GM18520 (cell line): ENCODE measurements at regions not wholly inside any gene's neighbourhood (a gene's known extent, or its start where the extent isn't known, plus 50 kb on each side); places are given as distances from the start of the nearest gene placed in this dataset.
"Not testable (repeated sequence)": the region's sequence is repeated elsewhere in the genome, so short reads cannot be mapped to it uniquely, and the experiment has no call there.

Source experiments
- ATAC-seq: cut with Tn5 transposase; IDR thresholded peaks from one replicate; pipeline ENCODE4 v1.9.1; 2021; ENCODE audit not compliant: unreplicated experiment

GRCh38 chr1:238404921-238405320, 514.2 kb upstream of the ZP4 start:
- ATAC-seq = no peak

DNA sequence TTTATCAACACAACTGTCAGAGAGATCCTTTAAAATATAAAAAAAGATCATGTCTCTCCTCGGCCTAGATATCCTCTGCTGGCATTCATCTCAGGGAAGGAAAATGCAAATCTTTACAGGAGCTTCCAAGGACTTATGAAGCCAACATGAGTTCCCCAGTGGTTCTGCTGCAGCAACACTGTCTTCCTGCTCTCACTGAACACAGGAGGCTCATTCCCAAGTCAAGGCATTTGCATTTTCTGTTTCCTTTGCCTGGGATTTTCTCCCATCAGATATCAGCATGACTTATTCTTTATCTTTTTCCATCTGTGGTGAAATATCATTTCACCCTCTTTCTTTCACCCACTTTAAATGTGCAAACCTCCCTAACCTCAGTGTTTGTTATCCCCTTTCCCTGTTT, 513.8 kb upstream of the ZP4 start:
- no peak for ATAC-seq

- ATAC-seq = no peak
Observed at GRCh38 chr1:238401144-238401543, 510.4 kb upstream of the ZP4 start.

DNA sequence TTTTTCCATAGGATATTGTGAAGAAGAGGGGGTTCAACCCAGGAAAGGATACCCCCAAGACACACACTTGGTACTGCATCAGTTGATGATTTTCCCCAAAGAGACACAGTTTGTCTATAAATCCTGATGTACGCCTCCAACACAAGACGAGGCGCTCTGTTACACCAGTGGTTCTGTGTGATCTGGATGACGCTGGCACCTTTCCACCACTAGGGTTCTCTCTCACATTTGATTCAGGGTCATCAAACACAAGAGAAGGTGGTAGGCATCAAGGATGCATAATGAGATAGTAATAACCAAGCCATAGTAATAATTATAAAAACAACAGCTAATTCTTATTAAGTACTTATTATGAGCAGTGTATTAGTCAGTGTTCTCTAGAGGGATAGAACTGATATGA, 508.8 kb upstream of the ZP4 start:
- no peak for ATAC-seq

GRCh38 chr1:238396140-238396539, 505.4 kb upstream of the ZP4 start:
- no peak for ATAC-seq

GRCh38 chr1:238384381-238384780, 493.7 kb upstream of the ZP4 start:
- ATAC-seq = no peak

GRCh38 chr1:238380167-238380566, 489.4 kb upstream of the ZP4 start:
- ATAC-seq = no peak

DNA sequence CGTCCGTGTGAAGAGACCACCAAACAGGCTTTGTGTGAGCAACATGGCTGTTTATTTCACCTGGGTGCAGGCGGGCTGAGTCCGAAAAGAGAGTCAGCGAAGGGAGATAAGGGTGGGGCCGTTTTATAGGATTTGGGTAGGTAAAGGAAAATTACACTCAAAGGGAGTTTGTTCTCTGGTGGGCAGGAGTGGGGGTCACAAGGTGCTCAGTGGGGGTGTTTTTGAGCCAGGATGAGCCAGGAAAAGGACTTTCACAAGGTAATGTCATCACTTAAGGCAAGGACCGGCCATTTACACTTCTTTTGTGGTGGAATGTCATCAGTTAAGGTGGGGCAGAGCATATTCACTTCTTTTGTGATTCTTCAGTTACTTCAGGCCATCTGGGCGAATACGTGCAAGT, 488.7 kb upstream of the ZP4 start:
- not testable (repeated sequence) for ATAC-seq

DNA sequence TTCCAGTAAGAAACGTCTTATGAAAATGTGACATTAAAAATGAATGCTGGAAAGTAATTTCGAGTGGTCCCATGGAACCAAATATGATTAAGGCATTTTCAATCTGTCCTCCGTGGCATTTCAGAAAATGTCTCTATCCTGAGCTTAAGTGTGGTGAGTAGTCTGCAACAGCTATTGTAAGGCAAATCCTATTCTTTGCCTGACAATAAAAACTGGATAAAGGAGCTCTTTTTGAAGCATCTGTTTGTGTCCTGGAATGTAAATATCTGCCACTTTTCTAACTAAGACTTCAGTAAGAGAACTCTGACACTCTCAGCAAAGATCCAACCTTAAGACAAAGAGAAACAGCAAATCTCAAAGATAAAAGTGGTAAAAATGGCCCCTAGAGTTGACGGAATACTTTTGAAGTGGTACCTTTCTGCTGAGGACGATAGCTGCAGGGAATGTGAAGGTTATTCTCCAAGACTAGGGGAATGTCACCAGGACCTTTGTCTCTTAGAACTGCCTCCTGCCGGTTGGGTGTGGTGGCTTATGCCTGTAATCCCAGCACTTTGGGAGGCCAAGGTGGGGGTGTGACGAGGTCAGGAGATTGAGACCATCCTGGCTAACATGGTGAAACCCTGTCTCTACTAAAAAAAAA, 486.7 kb upstream of the ZP4 start:
- no peak for ATAC-seq

GRCh38 chr1:238370599-238370998, 479.9 kb upstream of the ZP4 start:
- ATAC-seq = no peak

DNA sequence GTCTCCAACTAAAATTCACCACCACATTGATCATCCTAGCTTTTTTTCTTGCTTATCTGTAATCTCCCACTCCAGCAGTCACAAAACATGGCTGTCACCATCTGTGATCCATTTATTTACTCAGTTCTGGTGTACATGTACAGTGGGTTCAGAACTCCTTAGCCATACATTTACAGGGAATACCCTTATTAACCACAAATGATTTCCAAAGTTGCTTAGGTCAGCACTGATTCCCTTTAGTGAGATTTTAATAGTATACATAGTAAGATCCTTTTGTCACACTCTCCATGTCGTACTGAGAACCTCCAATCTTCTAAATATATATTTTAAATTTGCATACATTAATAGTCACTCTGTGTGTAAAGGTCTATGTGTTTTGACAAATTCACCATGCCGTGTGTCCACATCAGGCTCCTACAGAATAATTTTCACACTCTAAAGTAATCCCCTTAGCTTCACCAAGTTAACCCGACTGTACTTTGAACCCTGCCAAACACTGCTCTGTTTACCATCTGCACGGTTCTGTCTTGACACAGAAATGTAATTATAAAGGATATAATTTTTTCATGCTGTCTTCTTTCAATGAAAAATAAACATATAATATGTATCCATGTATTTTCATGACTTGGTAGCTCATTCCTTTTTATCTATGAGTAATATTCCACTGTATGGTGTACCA, 473.6 kb upstream of the ZP4 start:
- ATAC-seq = no peak

DNA sequence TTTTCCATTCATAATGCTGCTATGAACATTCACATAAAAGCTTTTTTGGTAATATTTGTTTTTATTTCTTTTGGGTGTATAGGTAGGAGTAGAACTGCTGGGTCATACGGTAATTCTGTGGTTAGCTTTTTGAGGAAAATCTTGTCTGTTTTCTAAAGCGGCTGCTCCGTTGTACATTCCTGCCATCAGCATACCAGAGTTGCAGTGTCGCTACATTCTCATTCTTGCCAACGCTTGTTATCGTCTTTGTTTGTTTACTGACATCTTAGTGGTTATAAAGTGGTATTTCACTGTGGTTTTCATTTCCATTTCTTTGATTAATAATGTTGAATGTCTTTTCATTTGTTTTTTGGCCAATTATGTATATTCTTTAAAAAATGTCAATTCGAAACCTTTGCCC, 469.8 kb upstream of the ZP4 start:
- no peak for ATAC-seq

GRCh38 chr1:238350471-238350870, 459.7 kb upstream of the ZP4 start:
- ATAC-seq = no peak

DNA sequence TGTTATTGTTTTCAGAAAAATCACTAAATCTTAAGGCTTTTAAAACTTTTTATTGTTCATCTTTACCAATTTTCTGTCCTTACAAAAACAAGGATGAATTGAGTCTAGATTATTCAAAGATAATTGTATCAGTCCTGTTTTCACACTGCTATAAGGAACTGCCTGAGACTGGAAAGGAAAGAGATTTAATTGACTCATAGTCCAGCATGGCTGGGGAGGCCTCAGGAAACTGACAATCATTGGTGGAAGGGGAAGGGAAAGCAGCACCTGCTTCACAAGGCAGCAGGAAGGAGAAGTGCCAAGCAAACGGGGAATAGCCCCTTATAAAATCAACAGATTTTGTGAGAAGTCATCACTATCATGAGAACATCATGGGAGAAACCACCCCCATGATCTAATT, 455.6 kb upstream of the ZP4 start:
- ATAC-seq = no peak

- no peak for ATAC-seq
Observed at GRCh38 chr1:238345837-238346236, 455.1 kb upstream of the ZP4 start.

DNA sequence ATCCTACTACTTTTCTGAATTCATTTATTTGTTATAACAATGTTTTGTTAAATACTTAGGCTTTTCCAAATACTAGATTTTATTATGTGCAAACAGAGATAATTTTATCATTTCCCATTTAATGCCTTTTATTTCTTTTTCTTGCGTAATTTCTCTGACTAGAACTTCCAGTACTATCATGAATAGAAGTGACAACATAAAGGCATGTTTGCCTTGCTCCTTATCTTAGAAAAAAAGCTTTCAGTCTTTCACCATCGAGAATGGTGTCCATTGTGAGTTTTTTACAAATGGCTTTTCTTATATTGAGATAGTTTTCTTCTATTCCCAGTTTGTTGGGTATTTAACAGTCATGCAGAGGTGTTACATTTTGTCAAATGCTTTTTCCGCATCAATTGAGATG, 453.1 kb upstream of the ZP4 start:
- no peak for ATAC-seq

DNA sequence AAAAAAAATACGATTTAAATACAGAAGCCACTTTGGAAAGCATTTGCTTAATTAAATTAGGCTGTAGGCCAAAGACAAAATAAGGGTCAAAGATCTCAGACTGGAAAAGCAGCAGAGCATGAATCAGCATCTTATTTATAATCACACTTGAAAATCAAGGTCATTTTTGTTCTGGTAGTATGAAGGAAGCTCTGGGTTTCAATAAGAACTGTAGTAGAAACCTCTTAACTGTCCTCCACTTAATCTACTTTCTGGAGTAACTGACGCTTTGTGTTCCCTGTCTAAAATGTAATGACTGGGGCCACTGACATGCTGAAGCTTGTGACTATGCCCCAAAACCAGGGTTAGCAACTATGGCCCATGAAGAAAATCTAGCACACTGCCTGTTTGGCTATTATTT, 450.7 kb upstream of the ZP4 start:
- ATAC-seq = no peak

GRCh38 chr1:238340989-238341388, 450.3 kb upstream of the ZP4 start:
- no peak for ATAC-seq

DNA sequence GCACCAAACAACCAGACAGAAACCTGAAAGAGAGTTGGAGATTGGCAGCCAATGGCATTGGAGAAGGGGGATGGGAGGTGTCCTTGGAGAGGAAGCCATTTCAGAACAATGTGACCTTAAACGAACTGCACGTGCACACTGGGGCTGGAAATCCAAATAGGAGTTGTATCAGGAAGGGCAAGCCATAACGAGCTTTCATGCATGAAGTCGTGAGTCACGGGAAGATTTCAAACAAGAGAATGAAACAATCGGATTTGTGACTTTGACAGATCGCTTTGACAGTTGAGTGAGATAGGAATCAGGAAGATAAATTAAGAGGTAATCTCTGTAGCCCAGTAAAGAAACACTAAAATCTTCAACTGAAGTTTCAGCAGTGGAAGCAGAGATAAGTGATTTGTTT, 445.8 kb upstream of the ZP4 start:
- no peak for ATAC-seq

DNA sequence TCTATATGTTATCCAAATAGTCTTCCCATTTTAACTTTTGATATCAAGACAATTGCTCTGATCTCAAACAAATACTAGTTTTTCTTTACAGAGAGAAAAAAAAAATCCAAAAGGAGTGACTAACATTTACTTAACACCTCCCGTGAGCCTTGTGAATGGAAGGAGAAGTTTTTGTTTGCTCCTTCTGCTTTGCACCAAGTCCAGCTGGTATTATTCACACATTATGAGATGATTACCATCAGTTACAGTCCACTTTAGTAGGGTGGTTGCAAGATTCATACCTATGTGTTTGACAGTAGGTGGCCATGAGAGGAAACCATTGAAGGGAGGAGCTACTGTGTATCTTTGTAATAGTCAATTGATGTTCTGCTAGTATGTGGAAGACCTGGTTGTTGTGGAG, 443.4 kb upstream of the ZP4 start:
- no peak for ATAC-seq

GRCh38 chr1:238331557-238331956, 440.8 kb upstream of the ZP4 start:
- no peak for ATAC-seq

DNA sequence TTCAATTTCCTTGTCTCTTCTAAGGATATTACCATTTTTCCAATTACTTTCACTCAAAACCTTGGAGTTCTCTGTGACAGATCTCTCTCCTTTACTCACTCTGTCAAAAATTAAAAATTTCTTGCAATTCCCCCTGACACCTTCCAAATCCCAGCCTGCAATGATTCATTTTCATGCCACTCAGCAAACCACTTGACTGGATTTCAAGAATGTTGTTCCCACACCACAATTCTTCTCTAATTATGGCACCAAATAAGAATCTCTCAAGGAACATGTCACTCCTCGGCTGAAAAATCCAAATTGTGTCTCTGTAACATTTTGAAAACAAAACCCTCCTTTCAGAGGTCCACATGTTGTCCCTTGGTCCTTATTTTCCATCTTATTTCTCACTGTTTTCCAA, 438.9 kb upstream of the ZP4 start:
- ATAC-seq = no peak

- not testable (repeated sequence) for ATAC-seq
Observed at GRCh38 chr1:238327033-238327432, 436.3 kb upstream of the ZP4 start.
